Liver (tissue), 7 donors: ENCODE measurements at regions not wholly inside any gene's neighbourhood (a gene's known extent, or its start where the extent isn't known, plus 50 kb on each side); places are given as distances from the start of the nearest gene placed in this dataset.

Experiments used
- DNase-seq: peaks from one replicate; pipeline ENCODE4 v3.0.0-alpha.2; 2017; ENCODE audit warnings: low spot score
- H3K27ac ChIP-seq, 2 donors: one replicate each; pipeline ENCODE4 v1.7.0; 2013; ENCODE audit warnings: inconsistent platforms in 2 of 2, low read length in 2 of 2, control low read depth in 1 of 2, low read depth in 1 of 2, mild to moderate bottlenecking in 1 of 2
- H3K27me3 ChIP-seq, 4 donors: one replicate each; pipeline versions ENCODE4 v1.6.1 to v1.7.0; 2013; ENCODE audit warnings: low read length in 3 of 4, inconsistent platforms in 1 of 4, mild to moderate bottlenecking in 1 of 4, moderate library complexity in 1 of 4; ENCODE audit not compliant: control insufficient read depth in 4 of 4, insufficient read depth in 4 of 4
- H3K36me3 ChIP-seq, 4 donors: one replicate each; pipeline versions ENCODE4 v1.6.1 to v1.7.0; 2013; ENCODE audit warnings: low read length in 3 of 4, mild to moderate bottlenecking in 3 of 4, low read depth in 1 of 4, moderate library complexity in 1 of 4; ENCODE audit not compliant: control insufficient read depth in 4 of 4, insufficient read depth in 3 of 4
- H3K4me1 ChIP-seq, 4 donors: one replicate each; pipeline versions ENCODE4 v1.6.1 to v1.7.0; 2013; ENCODE audit warnings: low read length in 3 of 4, mild to moderate bottlenecking in 3 of 4, moderate library complexity in 1 of 4; ENCODE audit not compliant: control insufficient read depth in 4 of 4, insufficient read depth in 4 of 4
- H3K4me3 ChIP-seq, 3 donors: one replicate each; pipeline versions ENCODE4 v1.6.1 to v1.7.0; 2013; ENCODE audit warnings: low read length in 3 of 3, control low read depth in 1 of 3, low read depth in 1 of 3, mild to moderate bottlenecking in 1 of 3
- H3K9ac ChIP-seq, 2 donors: one replicate each; pipeline ENCODE4 v1.7.0; 2013; ENCODE audit warnings: low read length in 2 of 2, mild to moderate bottlenecking in 2 of 2, moderate library complexity in 2 of 2, control low read depth in 1 of 2, low read depth in 1 of 2
- H3K9me3 ChIP-seq, 4 donors: one replicate each; pipeline versions ENCODE4 v1.6.1 to v1.7.0; 2013; ENCODE audit warnings: low read length in 3 of 4; ENCODE audit not compliant: control insufficient read depth in 4 of 4
- EGR1 ChIP-seq, 2 donors: IDR thresholded peaks; 2 replicates each; pipeline ENCODE4 v1.6.1; 2016 to 2018; ENCODE audit warnings: antibody characterized with exemption in 2 of 2, low read depth in 2 of 2
- FOXA1 ChIP-seq: IDR thresholded peaks from 2 replicates; pipeline ENCODE4 v1.6.1; 2016; ENCODE audit warnings: antibody characterized with exemption
- FOXA2 ChIP-seq: IDR thresholded peaks from 2 replicates; pipeline ENCODE4 v1.6.1; 2016; ENCODE audit warnings: antibody characterized with exemption
- GABPA ChIP-seq, 2 donors: IDR thresholded peaks in 1 of 2; conservative IDR thresholded peaks in 1 of 2; 2 replicates each; pipeline ENCODE4 v1.6.1; 2016; ENCODE audit warnings: antibody characterized with exemption in 2 of 2, mild to moderate bottlenecking in 1 of 2, moderate library complexity in 1 of 2
- JUND ChIP-seq, 2 donors: IDR thresholded peaks; 2 replicates each; pipeline ENCODE4 v1.6.1; 2016; ENCODE audit warnings: antibody characterized with exemption in 2 of 2
- MAX ChIP-seq: IDR thresholded peaks from 2 replicates; pipeline ENCODE4 v1.6.1; 2016; ENCODE audit warnings: antibody characterized with exemption
- NR2F2 ChIP-seq: IDR thresholded peaks from 2 replicates; pipeline ENCODE4 v1.6.1; 2016; ENCODE audit warnings: antibody characterized with exemption
- RAD21 ChIP-seq, 2 donors: IDR thresholded peaks; 2 replicates each; pipeline ENCODE4 v1.6.1; 2016; ENCODE audit warnings: antibody characterized with exemption in 2 of 2, mild to moderate bottlenecking in 2 of 2
- REST ChIP-seq: IDR thresholded peaks from 2 replicates; pipeline ENCODE4 v1.6.1; 2016; ENCODE audit warnings: antibody characterized with exemption, mild to moderate bottlenecking
- RXRA ChIP-seq, 2 donors: IDR thresholded peaks; 2 replicates each; pipeline ENCODE4 v1.6.1; 2017 to 2018; ENCODE audit warnings: antibody characterized with exemption in 2 of 2, mild to moderate bottlenecking in 1 of 2
- SP1 ChIP-seq: IDR thresholded peaks from 2 replicates; pipeline ENCODE4 v1.6.1; 2018; ENCODE audit warnings: antibody characterized with exemption, mild to moderate bottlenecking
- TAF1 ChIP-seq: conservative IDR thresholded peaks from 2 replicates; pipeline ENCODE4 v1.6.1; 2016; ENCODE audit warnings: antibody characterized with exemption, mild to moderate bottlenecking
- YY1 ChIP-seq: IDR thresholded peaks from 2 replicates; pipeline ENCODE4 v1.6.1; 2016; ENCODE audit warnings: antibody characterized with exemption, mild to moderate bottlenecking
- WGBS: extraction: QIAGEN DNeasy Blood & Tissue Kit; methylation state at CpG from one replicate; pipeline ENCODE4 v1.1.7; 2013; 5-methylcytosine and 5-hydroxymethylcytosine counted together
- TF ChIP-seq, protein P1 (sequence below): IDR thresholded peaks from 2 replicates; pipeline ENCODE4 v1.6.1; 2016; ENCODE audit warnings: antibody characterized with exemption
- TF ChIP-seq, protein P2 (sequence below): IDR thresholded peaks from 2 replicates; pipeline ENCODE4 v1.6.1; 2016; ENCODE audit warnings: antibody characterized with exemption
- donor health status: healthy.
- donor health status: healthy.
- donor health status: healthy.
- donor health status: healthy.

GRCh38 chr16:52383119-52383518 lies 163.8 kb downstream of the TOX3 start (continued):
- TF ChIP-seq, protein P1, sequence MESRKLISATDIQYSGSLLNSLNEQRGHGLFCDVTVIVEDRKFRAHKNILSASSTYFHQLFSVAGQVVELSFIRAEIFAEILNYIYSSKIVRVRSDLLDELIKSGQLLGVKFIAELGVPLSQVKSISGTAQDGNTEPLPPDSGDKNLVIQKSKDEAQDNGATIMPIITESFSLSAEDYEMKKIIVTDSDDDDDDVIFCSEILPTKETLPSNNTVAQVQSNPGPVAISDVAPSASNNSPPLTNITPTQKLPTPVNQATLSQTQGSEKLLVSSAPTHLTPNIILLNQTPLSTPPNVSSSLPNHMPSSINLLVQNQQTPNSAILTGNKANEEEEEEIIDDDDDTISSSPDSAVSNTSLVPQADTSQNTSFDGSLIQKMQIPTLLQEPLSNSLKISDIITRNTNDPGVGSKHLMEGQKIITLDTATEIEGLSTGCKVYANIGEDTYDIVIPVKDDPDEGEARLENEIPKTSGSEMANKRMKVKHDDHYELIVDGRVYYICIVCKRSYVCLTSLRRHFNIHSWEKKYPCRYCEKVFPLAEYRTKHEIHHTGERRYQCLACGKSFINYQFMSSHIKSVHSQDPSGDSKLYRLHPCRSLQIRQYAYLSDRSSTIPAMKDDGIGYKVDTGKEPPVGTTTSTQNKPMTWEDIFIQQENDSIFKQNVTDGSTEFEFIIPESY = no peak
- no peak for TF ChIP-seq MAX
- no peak for TF ChIP-seq RXRA (IDR thresholded peaks at IDR 0.05)
- TF ChIP-seq SP1 = no peak
- TF ChIP-seq TAF1 = no peak

DNA sequence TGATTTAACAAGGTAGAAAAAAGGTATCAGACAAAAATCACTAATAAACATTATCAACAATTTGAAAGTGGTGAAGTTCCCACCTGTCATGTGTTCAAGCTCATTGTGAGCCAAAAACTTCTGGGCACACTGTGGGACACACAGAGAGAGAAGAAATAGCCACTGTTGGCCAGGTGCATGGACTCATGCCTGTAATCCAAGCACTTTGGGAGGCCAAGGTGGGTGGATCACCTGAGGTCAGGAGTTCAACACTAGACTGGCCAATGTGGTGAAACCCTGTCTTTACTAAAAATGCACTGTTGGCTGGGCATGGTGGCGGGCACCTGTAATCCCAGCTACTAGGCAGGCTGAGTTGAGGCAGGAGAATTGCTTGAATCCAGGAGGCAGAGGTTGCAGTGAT lies 167.4 kb downstream of the TOX3 start:
- Histone ChIP-seq H3K9me3 (no peaks in the 10 kb centered on the region), H3K4me3 (no peak overlapping the region), H3K4me1 (peaks cover 2 to 6% (median 4%) of the 10 kb centered on the region in 4 donors), H3K36me3 (no peaks in the 10 kb centered on the region), H3K27me3 (no peaks in the 10 kb centered on the region), H3K27ac (no peak overlapping the region), H3K9ac (no peak overlapping the region)
- no peak for DNase-seq
- TF ChIP-seq RXRA (IDR thresholded peaks at IDR 0.05) = peak in 1 of 2 donors; percentile 27
- TF ChIP-seq NR2F2 = no peak
- 88% methylated on average over 1 of the region's 1 CpG for WGBS

- DNase-seq = no peak
Measured at GRCh38 chr16:52376676-52377280, 170.2 kb downstream of the TOX3 start.

DNA sequence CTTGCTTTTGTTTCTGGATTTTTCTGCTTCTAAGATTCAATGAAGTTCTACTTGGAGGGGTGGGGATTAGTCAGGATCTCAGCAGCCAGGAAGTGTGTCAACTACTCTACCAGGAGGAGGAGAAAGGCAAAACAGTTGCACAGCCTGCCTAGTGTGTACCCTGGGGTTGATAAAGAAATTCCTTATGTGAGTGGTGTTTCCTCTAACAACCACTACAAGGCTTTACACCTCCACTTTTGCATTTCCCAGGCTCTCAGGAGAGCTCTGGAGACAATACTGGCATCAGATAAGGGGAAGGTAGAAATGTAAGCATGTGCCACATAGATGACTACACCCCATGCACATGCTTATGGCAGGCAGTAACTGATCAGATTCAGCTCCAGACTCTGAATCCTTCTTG lies 174.6 kb downstream of the TOX3 start:
- no peak for DNase-seq
- Histone ChIP-seq H3K27ac (no peak overlapping the region), H3K9me3 (no peaks in the 10 kb centered on the region), H3K36me3 (no peaks in the 10 kb centered on the region), H3K4me1 (no peaks in the 10 kb centered on the region), H3K9ac (no peak overlapping the region), H3K27me3 (no peaks in the 10 kb centered on the region), H3K4me3 (no peak overlapping the region)
- TF ChIP-seq NR2F2 (no peak), REST (no peak), RAD21 (IDR thresholded peaks at IDR 0.05) (no peak), GABPA (IDR thresholded peaks at IDR 0.05 in 1 of 2, conservative IDR thresholded peaks at IDR 0.05 in 1 of 2) (no peak), FOXA1 (no peak), MAX (no peak), SP1 (no peak), JUND (IDR thresholded peaks at IDR 0.05) (no peak), FOXA2 (no peak), RXRA (IDR thresholded peaks at IDR 0.05) (no peak)
- TF ChIP-seq, protein P2, sequence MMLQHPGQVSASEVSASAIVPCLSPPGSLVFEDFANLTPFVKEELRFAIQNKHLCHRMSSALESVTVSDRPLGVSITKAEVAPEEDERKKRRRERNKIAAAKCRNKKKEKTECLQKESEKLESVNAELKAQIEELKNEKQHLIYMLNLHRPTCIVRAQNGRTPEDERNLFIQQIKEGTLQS = no peak
- TF ChIP-seq, protein P1 = no peak

More at GRCh38 chr16:52376676-52377280, 170.2 kb downstream of the TOX3 start:
- Histone ChIP-seq H3K36me3 (no peaks in the 10 kb centered on the region), H3K27ac (no peak overlapping the region), H3K4me3 (no peak overlapping the region), H3K9ac (no peak overlapping the region), H3K27me3 (no peaks in the 10 kb centered on the region), H3K4me1 (no peaks in the 10 kb centered on the region), H3K9me3 (no peaks in the 10 kb centered on the region)
- no peak for TF ChIP-seq EGR1 (IDR thresholded peaks at IDR 0.05; ENCODE audit: low read depth in 2 of 2)
- TF ChIP-seq SP1 = no peak
- no peak for TF ChIP-seq RAD21 (IDR thresholded peaks at IDR 0.05)
- TF ChIP-seq, protein P2 = no peak
- no peak for TF ChIP-seq YY1
- WGBS = 87% methylated on average over 9 of the region's 9 CpGs
